ENCODE measurements at regions not wholly inside any gene's neighbourhood (a gene's known extent, or its start where the extent isn't known, plus 50 kb on each side); places are given as distances from the start of the nearest gene placed in this dataset.

DNA sequence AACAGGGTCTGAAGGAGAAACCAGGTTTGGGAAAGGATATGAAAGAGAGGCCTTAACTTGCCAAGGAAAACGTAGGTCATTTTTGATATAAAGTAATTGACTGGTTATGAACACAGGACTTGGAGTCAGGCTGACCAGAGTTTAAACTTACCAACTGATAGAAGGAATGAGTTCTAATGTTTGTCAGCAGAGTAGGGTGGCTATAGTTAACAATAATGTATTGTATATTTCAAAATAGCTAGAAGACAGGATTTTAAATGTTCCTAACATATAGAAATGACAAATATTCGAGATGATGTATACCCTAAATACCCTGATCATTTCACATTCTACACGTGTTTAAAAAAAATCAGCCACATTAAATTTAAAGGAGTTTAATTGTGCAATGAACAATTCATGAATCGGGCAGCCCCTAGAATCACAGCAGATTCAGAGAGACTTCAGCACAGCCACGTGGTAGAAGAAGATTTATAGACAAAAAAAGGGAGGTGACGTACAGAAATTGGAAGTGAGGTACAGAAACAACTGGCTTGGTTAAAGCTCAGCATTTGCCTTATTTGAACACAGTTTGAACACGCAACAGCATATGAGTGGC is 52.5 kb upstream of the PLEKHG7 start:
- DNase-seq (ENCODE audit: low read depth in 2 of 2): no peak

DNA sequence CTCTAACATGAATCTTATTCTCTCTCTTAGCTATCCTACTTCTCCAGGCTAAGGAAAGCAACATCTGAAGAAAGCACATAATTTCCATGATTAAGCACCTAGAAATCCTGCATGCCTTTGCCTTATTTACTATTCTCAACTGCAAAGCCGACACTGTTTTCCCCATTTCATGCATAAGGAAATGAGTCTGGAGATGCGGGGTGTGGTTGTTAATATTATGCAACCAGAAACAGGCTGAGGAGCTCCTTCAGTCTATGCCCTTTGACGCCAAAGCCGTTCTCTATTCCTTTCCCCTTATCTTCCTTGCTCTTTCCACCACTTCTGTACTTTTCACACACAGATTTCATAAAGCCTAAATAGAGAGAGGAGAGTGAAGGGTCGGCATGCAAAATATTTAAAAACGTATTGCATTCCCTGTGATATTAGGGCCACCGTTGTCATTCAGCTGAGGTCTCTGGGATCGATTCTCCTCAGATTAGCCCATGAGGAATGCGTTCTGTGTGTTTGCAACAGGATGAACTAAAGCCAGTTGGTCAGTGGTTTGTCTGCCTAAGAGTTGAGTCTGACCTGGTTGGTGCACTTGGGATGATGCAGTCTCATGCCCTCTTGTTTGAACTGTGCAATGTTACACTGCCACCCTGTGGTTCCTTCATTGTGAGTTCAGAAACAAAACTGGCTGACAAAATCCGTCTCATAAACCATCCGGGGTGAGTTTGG is 53.1 kb upstream of the PLEKHG7 start:
- DNase-seq (ENCODE audit: low read depth in 2 of 2): peak; percentile 33 to 37

DNA sequence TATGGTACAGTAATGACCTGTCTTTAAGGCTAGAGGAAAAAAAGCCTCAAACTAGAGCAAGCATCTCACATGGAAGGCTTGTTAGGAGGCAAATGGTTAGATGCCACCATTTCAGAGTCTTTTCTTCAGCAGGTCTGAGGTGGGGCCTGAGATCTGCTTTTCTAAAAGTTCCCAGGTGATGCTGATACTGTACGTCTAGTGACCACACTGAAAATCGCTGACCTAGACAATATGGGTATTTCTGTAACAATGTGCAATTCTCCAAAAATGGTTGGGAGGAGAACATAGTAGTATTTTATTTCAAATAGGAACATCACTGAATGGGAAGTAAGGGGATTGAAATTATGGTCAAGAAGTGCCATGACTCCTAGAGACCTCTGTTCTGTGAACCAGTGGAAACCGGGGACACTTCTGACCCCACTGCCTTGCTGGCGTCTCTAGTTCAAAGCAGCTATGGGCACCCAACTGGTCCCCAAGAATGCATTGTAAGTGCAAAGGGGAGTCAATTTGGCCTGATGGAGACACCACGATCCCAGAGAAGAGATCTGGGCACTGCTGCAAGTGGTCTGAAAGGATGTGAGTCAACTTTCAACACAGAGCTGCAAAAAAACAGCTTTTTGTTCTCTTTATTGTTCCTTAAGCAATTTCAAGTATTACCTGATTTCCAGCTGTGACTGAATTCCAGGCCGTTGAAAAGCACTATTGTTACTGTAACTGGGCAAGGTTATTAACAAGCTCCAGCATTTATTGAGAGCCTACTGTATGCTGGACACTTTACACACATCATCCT is 54.4 kb upstream of the PLEKHG7 start:
- DNase-seq (ENCODE audit: low read depth in 2 of 2): no peak

DNA sequence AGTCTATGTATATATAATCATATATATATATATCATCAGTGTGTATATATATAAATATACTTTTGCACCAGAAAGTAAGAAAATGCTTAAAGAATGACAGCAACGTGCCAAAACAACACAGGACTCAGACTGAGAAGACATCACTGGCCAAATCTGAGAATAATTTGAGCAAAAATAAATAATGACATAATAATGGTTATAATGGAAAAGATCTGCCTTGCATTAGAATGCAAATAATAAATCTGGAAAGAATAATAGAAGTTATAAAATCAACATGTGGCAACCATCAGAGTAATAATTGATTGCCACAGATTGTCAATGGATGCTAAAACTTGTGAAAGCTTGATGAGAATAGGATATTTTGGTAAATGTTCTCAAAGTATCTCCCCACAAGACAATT is 61.5 kb upstream of the PLEKHG7 start:
- DNase-seq (ENCODE audit: low read depth in 2 of 2): no peak

DNA sequence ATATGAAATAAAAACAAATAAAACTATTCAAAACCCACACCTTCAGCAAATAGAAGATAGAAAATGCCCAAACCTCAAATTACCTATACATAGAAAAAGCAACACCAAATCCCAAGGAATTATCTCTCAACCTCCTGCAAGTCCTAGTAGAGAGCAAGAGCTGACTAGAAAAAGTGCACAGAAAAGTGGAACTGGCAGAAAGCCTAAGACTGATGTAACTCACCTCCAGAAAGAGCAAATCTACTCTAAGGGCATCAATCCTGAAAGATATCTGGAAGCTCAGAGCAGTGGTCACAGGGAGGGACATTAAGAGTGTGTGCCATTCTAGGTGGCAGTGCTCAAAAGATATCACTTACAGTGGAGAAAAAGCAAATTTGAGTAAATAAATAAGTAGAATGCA is 62.1 kb upstream of the PLEKHG7 start:
- DNase-seq (ENCODE audit: low read depth in 2 of 2): no peak

DNA sequence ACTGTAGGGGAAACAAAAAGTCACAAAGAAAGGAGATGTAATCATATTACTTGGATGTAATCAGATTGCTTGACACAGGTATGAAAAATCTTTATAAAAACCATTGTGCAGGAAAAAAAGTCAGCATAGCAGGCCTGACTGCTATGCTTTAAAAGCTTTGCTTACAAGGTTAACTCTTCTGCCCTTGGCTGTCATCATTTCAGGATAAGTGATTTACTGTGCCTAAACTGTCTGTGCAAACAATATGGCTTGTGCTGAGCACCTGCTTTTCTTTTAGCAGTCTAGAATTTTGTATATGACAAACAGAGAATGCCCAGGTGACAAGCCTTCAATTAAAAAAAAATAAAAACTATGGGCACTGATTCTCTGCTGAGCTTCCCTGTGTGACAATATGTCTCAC is 63.8 kb upstream of the PLEKHG7 start:
- no peak for DNase-seq (ENCODE audit: low read depth in 2 of 2)

DNA sequence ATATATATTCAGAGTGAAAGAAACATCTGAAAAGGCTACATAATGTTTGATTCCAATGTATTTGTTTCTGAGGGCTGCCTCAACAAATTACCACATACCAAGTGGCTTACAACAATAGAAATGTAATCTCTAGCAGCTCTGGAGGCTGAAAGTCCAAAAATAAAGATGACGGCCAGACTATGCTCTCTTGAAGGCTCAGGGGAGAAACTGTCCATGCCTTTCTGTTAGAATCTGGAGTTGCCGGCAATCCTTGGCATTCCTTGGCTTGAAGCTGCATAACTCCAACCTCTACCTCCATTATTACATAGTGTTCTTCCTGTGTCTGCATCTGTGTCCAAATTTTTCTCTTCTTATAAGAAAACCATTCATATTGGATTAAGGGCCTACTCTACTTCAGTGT is 68.1 kb upstream of the PLEKHG7 start:
- DNase-seq (ENCODE audit: low read depth in 2 of 2): no peak

DNA sequence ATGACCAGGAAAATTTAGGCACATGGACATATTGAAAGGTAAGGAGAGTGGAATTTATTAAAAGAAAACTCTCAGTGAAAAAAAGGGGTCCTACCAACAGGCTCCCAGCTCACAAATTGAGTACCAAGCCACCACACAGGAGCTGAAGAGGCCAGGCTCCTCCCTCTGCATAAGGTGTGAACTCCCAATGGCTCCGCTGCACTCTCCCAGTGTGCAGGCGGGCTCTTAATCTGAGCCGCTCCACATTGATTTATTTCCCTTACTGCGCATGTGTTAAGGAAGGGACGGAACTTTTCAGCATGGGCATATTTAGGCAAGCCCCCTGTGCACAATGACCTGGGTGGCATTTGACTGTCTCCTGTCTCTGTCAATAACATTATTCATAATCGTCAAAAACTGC is 68.6 kb upstream of the PLEKHG7 start:
- DNase-seq (ENCODE audit: low read depth in 2 of 2): no peak

DNA sequence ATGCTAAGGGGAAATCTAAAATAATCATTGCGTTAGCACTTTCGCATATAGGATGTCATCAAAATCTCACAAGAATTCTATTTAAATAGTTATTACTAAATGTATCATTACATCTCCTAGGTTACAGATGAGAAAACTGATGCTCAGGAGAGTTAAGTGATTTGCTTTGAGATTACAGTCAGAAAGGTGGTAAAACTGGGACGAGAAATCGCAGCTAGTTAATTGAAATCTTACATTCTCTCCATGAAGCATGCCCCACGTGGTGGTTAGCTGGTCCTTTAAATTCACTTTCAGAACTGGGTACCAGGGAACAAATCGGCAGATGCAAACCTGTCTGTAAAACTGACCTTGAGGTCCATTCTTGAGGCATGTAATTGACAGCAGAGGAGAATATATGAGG is 71.8 kb upstream of the PLEKHG7 start:
- DNase-seq (ENCODE audit: low read depth in 2 of 2): no peak

DNA sequence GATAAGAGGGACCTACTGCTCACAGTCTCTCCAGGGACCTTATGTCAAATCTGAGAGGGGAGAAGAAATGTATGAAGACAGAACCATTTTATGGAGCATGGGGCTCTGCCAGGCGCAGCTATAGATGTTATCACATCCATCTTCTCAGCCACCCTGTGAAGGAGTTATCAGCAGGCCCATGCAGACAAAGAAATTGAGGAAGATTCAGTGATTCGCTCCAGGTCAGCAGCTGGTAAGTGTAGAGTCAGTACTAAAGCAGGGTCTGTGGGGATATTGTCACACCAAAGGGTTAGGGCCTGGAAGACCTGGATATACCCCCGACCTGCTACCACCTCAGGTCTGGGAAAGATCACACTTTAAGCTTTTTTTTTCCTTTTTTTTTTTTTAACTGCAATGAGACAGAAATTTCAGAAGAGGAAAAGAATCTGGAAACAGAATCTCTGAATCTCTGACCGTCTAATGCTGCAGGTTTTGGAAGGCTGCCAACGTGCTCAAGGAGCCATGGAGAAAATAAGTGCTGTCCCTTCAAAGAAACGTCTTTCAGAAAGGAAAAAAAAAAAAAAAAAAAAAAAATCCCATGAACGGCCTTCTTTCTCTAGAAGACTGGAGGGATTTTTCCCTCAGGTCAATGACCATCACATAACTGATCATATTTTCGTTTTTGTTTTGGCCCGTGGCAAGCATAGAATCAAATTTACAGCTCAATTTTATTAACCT is 73.3 kb upstream of the PLEKHG7 start:
- DNase-seq (ENCODE audit: low read depth in 2 of 2): no peak

DNA sequence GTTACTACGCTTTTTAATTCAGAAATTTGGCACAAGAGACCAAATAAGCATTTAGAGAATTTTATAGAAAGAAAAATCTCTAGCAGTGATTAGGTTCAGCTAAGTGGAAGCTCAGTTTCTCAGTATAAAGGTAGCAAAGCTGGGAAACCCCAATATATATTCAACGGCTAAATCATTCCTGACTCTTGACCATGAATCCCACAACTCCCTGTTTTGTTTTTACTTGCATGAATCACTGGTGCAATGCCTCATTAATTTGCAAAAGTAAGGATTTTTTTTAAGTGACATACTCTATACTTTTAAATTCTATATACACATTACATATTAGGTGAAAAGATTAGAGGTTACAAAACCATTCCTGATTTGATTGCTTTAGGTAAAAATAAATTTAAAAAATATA is 74.3 kb upstream of the PLEKHG7 start:
- no peak for DNase-seq (ENCODE audit: low read depth in 2 of 2)

DNA sequence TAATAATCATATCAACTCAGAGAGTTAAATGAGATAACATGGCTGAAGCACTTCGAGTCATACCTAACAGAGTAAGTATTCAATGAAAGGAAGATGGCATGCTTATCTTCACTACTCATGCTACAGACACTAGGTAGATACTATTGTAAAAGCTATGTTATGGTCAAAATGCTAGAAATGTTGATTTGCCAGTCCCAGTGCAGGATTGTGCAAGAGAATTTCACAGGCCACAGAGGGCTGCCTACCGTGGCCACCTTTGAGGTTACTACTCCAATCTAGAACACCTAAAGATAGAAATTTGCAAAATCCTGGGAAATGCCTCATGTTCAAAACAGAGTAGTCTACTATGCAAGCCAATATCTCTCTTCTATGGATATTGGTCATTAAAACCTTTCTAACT is 75.3 kb upstream of the PLEKHG7 start:
- no peak for DNase-seq (ENCODE audit: low read depth in 2 of 2)

DNA sequence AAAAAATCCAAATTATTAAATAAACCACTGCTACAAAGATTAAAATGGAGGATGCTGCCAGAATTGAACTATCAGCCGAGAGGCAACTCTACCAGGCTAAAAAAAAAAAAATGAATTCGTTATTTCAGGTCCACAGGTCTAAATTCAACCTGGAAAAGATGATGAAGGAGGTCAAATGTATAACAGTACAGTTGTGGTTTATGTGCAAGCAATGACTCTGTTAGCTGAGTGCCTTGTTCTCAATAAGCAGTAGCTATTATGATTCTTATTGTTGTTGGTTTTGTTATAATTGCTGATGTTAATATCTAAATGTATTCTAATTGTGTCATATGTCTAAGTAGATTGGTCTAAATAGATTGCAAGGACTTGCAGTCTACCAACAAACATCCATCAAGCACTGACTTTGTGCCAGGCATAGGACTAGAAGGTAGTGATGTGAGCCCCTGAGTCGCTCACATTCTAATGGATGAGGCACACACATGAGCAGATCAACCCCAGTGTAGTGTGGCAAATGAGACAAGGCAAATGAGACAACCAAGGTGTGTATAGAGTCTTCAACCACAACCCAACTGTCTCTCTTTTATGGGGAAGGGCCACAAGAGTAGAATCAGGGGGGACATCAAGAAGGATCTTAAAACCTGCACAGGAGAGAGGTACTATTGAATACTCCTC is 77.0 kb upstream of the PLEKHG7 start:
- DNase-seq (ENCODE audit: low read depth in 2 of 2): no peak

DNA sequence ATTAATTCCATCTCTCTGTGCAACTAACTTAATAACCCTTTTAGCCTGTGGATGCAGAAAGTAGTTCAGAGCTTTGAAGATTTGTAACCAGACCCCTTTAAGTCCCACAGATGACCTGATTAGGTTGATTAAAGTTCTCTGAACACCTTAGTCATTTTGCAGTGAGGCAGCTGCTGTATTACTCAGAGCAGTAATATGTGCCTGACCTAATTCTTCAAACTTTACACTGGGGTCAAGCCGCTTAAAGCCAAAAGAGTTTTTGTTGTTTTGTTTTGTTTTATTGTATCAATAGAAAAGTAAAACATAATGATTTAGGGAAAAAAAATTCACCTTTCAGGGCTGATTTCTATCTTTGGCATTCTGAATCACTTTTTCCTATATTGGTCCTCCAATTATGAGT is 78.6 kb upstream of the PLEKHG7 start:
- DNase-seq (ENCODE audit: low read depth in 2 of 2): no peak

DNA sequence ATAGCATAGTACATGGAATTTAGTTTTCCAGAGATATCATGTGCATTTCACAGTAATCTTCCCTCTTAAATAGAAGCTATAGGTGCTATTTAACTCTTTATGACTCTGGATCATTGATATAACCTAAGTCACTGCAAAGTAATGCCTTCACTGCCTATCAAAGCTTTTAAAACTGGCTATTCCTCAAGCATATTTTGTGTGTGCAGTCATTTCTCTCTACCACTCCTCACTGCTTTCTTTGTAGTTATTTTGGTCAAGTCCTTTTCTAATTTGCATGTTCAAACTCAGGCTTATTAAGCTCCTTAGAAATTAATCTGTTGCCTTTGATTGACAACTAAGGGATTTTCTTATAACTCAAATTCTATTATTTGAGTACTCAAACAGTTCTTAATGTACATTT is 79.4 kb upstream of the PLEKHG7 start:
- DNase-seq (ENCODE audit: low read depth in 2 of 2): no peak

DNA sequence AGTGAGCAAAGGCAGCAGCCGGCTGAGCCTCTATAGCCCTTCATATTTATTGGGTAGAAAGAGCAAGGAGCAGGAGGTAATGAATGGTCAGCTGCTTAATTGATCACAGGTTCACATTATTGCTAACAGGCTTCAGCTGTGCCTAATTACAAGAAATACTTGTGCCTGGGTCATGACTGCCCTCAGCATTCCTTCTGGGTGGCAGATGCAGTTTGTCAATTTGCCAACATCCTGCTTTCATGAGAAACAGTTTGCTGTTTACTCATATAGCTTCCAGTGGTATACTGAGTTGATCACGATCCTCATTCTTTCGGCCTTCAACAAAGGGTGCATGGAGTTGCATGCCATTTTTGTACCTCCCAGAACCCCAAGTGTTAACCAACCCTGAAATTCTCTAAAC is 81.0 kb upstream of the PLEKHG7 start:
- no peak for DNase-seq (ENCODE audit: low read depth in 2 of 2)

DNA sequence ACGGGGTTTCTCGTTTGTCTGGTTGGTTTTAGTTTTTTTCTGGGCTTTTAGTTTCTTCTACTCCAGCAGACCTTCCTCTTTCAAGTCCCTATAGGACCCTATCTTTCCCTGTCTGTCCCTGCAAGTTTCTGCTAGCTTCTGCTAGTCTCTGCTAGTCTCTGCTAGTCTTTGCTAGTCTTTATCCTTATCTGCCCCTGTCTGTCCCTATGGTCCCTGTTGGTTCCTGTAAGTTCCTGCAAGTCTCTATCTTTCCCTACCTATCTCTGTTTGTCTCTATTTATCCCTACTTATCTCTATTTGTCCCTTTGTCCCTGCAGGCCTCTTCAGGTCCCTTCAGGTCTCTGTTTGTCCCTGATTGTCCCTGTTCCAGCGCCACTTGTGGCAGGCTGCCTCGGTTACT is 81.5 kb upstream of the PLEKHG7 start:
- DNase-seq (ENCODE audit: low read depth in 2 of 2): no peak

DNA sequence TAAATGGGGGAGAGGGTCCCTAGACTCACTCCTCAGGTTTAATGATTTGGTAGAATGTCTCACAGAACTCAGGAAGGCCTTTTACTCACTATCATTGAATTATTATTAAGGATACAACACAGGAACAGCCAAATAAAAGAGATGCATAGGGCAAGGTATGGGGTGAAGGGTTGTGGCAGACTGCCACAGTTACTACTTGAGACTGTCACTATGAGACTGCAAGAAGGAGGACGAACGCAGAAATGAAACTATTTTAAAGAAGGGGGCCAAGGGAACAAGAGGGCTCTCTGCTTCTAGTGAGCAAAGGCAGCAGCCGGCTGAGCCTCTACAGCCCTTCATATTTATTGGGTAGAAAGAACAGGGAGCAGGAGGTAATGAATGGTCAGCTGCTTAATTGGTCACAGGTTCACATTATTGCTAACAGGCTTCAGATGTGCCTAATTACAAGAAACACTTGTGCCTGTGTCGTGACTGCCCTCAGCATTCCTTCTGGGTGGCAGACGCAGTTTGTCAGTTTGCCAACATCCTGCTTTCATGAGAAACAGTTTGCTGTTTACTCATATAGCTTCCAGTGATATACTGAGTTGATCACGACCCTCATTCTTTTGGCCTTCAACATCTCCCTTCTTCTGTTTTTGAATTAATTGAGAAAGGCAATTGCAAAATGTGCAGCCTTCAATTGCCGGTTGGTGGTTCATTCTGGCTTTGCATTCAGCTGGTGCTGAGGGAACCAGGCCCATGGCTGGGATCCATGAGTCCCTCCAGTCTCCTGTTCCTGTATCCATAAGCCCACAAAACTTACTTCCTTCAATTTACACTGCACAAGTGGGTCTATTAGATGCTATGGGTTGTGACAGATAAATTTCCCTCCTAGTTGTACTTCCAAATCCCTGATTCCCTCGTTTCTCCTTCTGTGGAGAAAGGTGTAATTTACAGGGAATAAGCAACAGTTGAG is 82.8 kb upstream of the PLEKHG7 start:
- DNase-seq (ENCODE audit: low read depth in 2 of 2): no peak

DNA sequence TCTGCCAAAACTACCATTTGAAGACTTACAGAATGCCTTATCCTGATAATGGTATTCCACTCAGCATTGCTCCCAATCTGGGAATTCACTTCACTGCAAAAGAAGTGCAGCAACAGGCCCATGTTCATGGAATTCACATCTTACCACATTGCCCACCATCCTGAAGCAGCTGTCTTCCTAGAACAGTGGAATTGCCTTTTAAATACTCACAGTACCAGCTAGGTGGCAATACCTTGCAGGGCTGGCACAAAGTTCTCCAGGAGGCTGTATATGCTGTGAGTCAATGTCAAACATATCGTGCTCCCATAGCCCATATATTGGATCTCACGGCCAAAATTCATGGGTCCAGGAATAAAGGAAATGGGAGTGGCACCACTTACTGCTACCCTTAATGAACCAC is 83.8 kb upstream of the PLEKHG7 start:
- no peak for DNase-seq (ENCODE audit: low read depth in 2 of 2)

DNA sequence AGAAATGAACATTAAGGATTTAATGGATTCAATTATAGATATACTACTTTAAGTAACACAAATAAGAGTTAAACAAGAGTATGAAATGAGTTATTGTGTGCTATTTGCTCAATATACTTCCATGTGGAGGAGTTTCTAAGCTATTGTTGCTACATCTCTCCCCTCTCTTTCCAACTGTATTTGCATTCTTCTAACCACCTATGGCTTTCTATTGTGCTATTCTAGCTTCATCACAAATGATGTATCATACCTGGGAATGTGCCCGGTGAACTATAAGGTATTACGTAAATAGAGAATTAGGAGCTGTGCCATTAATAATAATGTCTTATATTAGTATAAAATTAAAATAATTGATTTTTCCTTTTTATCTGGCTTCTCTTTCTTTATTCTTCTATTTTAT is 87.1 kb upstream of the PLEKHG7 start:
- DNase-seq (ENCODE audit: low read depth in 2 of 2): no peak

DNA sequence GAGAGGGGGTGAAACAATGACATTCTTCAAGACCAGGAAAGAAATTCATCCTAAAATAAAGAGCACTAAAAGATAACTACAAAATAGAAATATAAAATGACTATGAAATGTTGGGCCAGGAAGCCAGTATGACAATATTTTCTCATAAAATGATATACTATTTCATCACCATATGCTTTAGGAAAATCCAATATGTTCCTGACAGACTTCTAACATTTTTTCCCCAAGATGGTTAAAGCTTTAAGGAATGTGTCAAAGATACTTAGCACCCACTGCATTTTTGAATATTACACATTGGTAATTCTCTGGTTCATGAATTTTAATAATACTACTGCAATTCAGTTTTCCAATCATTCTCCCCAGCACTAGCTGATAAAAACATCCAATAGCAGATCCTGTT is 87.7 kb upstream of the PLEKHG7 start:
- no peak for DNase-seq (ENCODE audit: low read depth in 2 of 2)

Data from stimulated activated CD4-positive, alpha-beta T cell treated with anti-CD3 and anti-CD28 coated beads, Interleukin-1b, Interleukin-23, amount 100 ng/mL, for 1 hour (primary cell).